SK-N-SH treated with all-trans-retinoic acid at 6 μM for 48 hours (cell line): ENCODE measurements at regions not wholly inside any gene's neighbourhood (a gene's known extent, or its start where the extent isn't known, plus 50 kb on each side); places are given as distances from the start of the nearest gene placed in this dataset.
"Not testable (repeated sequence)": the region's sequence is repeated elsewhere in the genome, so short reads cannot be mapped to it uniquely, and the experiment has no call there.

ENCODE experiments used
- ATAC-seq: fragments of 200-7000 bp; cut with Tn5 transposase; 3 replicates; pipeline ENCODE4 v1.9.1; 2020; ENCODE audit warnings: mild to moderate bottlenecking, moderate library complexity

- not testable (repeated sequence) for ATAC-seq
Observed at GRCh38 chr11:67940440-67940839, 63.5 kb downstream of the UNC93B1 start.

DNA sequence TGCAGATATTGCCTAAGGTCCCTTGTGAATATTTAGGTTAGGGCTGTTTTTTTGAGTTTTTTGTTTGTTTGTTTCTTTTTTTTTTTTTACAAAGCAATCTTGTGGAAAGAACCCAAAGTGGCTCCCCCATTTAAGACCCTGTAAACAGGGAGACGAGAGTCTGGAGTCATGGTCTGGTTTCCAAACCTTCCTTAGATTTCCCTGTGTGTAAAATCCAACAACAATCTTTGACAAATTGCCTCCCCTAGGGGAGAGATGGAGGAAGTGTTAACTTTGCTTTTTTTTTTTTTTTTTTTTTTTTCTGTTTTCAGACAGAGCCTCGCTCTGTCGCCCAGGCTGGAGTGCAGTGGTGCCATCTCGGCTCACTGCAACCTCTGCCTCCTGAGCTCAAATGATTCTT lies 64.9 kb downstream of the UNC93B1 start:
- ATAC-seq: not testable (repeated sequence)

- not testable (repeated sequence) for ATAC-seq
Observed at GRCh38 chr11:67938371-67938770, 65.5 kb downstream of the UNC93B1 start.

DNA sequence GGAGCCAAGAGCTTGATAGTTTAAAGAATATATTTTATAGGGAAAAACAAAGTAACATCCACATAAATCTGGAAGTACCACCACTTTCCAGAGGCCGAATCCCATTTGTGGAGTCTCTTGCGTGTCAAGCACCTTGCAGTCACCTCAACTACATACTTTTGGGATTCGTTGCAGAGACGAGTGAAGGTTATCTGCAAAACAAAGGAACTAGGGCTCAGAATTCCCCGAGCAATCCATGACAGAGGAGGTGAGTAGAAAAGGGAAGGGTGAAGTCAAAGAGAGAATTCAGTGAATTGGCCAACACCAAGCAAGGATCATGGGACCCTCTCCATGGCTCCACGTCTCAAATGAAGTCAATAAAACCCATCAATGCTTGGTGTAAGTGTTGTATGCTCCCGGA lies 80.3 kb downstream of the UNC93B1 start:
- not testable (repeated sequence) for ATAC-seq

DNA sequence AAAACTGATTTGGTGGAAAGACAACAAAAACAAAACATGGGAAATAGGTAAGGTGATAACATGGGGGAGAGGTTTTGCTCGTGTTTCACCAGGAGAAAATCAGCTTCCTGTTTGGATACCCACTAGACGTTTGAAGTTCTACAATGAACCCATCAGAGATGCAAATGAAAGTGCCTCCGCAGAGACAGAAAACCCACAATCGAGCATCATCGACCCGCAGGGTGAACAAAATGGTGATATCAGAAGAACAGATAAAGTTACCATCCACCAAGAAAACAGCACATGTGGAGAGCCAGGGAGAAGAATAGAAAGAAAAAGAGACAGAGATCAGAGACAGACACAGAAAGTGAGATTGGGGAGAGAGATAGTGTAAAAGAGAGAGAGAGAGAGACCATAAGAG lies 83.4 kb downstream of the UNC93B1 start:
- not testable (repeated sequence) for ATAC-seq

DNA sequence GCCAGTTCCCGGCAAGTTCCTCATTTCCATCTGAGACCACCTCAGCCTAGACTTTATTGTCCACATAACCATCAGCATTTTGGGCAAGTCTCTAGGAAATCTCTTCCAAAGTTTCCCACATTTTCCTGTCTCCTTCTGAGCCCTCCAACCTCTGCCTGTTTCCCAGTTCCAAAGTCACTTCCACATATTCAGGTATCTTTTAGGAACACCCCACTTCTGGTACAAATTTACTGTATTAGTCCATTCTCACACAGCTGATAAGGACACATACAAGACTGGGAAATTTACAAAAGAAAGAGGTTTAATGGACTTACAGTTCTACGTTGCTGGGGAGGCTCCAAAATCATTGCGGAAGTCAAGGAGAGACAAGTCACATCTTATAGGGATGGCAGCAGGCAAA lies 91.7 kb downstream of the UNC93B1 start:
- ATAC-seq: not testable (repeated sequence)

DNA sequence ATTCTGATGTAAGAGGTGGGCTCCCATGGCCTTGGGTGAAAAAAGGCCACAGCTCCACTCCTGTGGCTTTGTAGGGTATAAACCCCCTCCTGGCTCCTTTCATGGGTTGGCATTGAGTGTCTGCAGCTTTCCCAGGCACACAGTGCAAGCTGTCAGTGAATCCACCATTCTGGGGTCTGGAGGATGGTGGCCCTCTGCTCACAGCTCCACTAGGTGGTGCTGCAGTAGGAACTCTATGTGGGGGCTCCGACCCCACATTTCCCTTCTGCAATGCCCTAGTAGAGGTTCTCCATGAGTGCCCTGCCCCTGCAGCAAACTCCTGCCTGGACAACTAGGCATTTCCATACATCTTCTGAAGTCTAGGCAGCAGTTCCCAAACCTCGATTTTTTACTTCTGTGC lies 92.7 kb downstream of the UNC93B1 start:
- not testable (repeated sequence) for ATAC-seq

GRCh38 chr11:67910803-67911202 lies 93.1 kb downstream of the UNC93B1 start:
- not testable (repeated sequence) for ATAC-seq

DNA sequence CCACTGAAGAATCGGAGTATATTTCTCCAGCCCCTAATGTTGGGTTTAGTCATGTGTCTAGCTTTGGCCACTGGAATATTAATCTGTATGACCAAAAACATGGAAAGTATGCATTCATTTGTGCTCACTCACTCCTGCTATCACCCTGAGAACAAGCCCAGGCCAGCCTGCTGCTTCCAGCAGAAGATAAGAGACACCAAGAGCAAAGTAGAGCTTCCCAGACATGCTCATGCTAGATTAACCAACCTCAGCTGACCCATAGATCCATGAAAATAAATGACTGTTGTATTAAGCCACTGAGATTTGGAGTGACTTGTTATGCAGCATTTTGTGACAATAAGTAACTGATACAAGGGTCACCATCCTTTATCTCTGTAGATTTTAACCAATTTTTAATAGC lies 96.9 kb downstream of the UNC93B1 start:
- not testable (repeated sequence) for ATAC-seq

- not testable (repeated sequence) for ATAC-seq
Observed at GRCh38 chr11:67899462-67899861, 104.4 kb downstream of the UNC93B1 start.

- ATAC-seq: not testable (repeated sequence)
Observed at GRCh38 chr11:67893487-67893886, 110.4 kb downstream of the UNC93B1 start.

DNA sequence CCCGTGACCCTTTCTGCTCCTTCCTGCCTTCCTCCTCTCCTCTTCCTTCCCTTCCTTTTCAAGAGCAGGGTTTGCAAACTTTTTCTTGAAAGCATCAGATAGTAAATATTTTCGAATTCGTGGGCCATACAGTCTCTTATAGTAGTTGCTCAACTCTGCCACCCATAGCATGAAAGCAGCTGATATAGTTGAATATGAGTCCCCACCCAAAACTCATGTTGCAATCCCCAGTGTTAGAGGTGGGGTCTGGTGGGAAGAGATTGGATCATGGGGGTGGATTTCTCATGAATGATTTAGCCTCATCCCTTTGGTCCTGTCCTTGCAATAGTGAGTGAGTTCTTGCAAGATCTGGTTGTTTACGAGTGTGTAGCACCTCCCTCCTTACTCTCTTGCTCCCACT lies 114.3 kb downstream of the UNC93B1 start:
- ATAC-seq: not testable (repeated sequence)

DNA sequence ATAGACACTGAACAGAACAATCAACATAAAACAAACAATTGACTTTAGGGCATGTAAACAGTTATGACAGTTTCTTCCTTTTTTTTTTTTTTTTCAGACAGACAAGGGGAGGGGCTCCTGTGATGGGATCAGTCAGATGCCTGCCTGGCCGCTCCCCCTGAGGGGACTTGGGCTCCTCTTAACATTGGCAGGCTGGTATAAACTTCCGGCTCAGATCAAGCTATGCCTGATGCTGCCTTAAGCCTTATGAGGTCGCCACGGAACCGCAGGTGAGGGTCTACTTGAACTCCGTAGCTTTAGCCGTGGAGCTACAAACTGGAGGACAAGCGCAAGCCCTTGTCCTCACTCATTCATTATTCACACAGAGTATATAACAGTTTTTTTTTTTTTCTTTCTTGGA lies 115.8 kb downstream of the UNC93B1 start:
- not testable (repeated sequence) for ATAC-seq

DNA sequence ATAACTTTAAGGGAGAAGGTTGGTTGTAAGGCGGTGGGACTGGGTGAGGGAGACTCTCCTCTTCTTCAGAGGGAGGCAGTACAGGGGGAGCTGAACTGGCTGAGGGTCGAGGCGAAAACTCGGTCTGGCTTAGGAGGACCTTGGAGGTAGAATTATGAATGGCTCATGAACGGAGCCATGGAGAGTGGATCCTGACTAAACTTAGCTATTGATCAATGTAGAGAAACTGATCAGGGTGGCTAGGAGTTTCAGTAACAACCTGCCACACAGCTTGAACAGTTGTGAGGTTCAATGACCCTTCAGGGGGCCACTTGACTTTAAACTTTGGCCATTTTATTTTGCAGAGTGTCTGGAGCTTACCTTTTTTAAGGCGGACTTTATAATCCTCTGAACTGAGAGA lies 117.2 kb downstream of the UNC93B1 start:
- not testable (repeated sequence) for ATAC-seq

DNA sequence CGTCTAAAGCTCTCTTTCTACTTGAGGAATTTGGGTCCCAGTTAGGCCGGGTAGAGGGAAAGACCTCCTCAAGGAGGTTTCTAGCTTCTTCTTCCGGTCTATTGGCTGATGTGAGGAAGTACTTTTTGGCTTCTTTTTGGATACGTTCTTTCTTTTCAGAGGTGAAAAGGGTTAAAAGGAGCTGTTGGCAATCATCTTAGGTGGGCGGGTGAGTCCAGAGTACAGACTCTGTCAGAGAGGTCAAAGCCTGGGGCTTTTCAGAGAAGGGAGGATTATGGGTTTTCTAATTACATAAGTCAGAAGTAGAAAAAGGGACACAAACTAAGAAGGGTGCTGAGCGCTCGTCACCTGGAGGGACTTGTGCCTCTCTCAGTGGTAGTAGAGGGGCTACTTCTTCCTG lies 117.7 kb downstream of the UNC93B1 start:
- not testable (repeated sequence) for ATAC-seq

GRCh38 chr11:67885574-67885973 lies 118.3 kb downstream of the UNC93B1 start:
- not testable (repeated sequence) for ATAC-seq

DNA sequence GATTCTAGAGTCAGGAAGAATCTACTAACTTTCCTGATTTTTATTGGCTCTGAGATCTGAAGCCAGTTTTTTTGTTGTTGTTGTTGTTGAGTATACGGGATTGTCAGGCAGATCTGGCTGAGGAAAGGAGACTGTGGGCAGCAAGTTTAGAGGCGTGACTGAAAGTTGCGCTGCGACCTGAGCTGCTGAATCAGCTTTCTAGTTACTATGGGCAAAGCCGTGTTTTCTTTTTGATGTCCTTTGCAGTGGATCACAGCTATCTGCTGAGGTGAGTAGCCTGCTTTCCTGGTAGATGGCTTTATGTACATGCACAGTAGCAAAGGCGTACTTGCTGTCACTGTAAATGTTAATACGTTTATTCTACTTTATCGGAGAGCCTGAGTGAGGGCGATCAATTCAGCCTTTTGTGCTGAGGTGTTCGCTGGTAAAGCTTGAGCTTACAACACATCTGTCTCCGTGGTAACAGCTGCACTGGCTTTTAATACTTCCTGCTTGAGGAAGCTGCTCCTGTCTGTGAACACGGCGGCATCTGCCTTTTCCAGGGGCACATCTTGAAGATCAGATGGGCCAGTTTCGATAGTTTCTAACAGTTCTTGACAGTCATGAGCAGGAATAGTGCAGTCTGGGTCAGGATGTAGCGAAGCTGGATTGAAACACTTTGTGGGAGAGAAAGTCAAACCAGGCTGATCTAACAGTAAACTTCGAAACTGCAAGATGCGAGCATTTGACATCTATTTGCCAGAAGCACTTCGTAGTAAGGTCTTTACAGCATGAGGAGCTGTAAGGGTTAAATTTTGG lies 118.9 kb downstream of the UNC93B1 start:
- ATAC-seq: not testable (repeated sequence)

DNA sequence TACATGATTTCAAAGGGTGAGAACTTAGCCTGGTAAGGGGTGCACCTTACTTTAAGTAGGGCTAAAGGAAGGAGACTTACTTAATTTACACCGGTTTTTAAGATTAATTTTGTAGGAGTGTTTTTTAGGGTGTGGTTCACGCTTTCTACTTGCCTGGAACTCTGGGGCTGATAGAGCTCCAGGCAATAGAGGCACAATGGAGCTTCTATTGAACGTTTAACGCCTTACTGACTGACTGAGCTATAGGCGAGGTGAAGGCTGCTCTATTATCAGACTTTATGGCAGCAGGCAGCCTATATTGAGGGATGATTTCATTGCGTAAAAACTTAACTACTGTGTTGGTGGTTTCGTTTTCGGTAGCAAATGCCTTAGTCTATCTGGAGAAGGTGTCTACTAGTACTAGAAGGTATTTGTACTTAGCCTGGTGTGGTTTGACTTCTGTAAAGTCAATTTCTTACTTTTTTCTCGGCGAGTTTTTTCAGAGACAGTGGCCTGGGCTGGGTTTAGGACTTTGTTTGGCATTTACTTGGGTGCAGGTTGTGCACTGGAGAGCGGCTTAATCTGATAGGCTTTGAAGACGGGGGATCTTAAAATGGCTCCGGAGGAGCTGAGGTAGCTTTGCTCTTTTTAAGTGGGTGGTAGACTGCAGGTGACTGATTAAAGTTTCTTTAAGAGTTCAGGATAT lies 119.7 kb downstream of the UNC93B1 start:
- ATAC-seq: not testable (repeated sequence)

- not testable (repeated sequence) for ATAC-seq
Observed at GRCh38 chr11:67882304-67882703, 121.6 kb downstream of the UNC93B1 start.

DNA sequence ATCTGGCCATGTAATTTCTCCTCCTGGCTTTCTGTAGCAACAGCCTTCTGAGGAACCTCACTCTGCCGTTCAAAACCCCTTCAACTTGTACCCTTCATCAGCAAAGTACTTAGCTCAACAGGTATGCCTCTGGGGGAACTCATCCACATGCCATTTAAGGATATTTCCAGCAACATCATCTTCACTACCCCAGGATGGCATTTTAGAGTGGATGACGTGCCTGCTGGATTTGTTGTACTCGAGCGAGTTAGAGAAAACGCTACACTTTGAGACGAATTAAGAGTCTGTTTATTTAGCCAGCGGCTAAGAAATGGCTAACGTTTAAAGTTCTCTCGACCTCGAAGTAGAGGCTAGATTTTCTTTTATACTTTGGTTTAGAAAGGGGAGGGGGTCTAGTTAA lies 122.1 kb downstream of the UNC93B1 start:
- ATAC-seq: not testable (repeated sequence)

DNA sequence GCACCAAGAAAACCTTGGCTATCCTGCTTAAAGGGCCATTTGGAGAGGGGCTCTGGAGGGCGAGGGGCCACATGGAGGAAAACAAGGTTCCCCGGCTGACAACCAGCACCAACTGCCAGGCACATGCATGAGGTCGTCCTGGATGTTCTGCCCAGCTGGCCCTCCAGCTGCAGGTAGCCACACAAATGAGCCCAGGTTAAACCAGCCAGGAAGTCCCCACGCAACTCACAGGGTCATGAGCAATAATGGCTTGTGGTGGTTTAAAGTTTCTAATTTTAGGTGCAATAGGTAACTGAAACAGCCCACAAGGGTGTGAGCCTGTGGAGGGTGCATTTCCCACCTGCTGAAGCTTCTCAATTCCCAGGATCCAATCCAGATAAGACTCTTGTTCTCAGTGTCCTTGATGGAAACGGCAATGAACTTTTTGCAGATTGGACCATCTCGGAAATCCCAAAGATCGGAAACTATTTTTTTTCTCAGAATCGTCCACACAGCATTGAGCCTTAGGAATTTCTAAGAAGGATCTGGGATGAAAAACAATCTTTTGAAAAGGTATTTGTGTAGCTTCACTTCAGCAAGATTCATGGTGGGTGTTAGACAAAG lies 123.2 kb downstream of the UNC93B1 start:
- not testable (repeated sequence) for ATAC-seq

DNA sequence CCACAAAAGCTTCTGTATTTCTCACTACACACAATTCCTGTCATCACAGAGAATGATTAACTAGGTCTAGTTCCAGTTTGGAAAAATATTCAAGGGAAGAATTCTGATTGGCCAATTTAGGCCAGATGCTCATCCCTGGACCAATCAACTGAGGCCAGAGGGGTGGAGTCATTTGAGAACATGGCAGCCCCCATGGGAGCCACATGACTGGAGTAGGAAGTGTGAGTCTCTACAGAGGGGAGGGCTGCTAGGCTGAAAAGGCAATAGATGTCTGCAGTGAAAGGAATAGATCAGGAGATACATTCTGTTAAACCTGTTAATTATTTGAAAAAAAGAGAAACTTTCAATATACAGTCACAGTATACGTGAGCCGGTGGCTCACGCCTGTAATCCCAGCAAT lies 125.2 kb downstream of the UNC93B1 start:
- ATAC-seq: not testable (repeated sequence)

- ATAC-seq: not testable (repeated sequence)
Observed at GRCh38 chr11:67877316-67877715, 126.6 kb downstream of the UNC93B1 start.

GRCh38 chr11:67873223-67873622 lies 130.7 kb downstream of the UNC93B1 start:
- not testable (repeated sequence) for ATAC-seq
